ENCODE measurements at regions not wholly inside any gene's neighbourhood (a gene's known extent, or its start where the extent isn't known, plus 50 kb on each side); places are given as distances from the start of the nearest gene placed in this dataset.

DNA sequence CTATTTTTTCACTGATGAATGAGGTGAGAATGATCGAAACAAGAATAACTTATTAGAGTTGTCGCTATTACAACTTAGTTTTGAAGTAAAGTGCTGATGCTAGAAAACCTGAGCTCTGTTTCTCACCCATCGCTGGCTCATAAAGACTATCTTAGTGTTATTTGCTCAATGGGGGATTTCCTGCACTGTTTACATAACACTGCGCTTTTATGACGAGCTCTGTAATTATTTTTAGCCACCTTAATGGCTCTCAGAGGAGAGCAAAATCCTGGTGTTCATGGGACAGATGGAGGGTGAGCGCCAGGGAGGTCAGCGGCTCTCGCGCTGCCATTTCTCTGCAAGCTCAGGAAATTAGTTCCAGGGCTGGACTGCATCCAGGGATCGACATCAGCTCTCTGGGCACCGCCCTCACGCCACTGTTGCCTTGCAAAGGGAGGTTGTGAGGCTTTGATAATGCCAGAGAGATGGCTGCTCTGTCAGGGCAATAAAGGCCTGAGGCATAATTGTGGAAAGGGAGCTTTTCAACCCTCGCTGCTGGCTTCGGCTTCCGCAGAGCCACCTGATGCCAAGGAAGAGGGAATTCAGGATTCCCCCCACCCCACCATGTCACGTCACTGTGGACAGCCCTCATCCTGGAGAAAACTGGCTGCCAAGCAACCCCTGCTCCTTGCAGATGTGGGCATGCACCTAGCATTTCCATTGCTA, 72.0 kb downstream of the DACT2 start:
- Histone ChIP-seq H3K4me3 (no peak overlapping the region), H4K20me1 (replicated peaks; ENCODE audit: control insufficient read depth, insufficient read depth, low read length) (no peaks in the 10 kb centered on the region; the same call in 1 of the 2 replicates), H3K79me2 (ENCODE audit: control insufficient read depth, insufficient read depth, low read length) (no peaks in the 10 kb centered on the region), H3K27ac (ENCODE audit: extremely low read depth, low read depth, low read length) (no peak overlapping the region), H3K4me2 (ENCODE audit: insufficient read depth, low read length) (no peak overlapping the region), H3K9ac (ENCODE audit: insufficient read depth in 1 of 2, low read depth in 2 of 2, low read length in 2 of 2) (no peak overlapping the region), H3K9me3 (replicated peaks; ENCODE audit: control insufficient read depth, insufficient read depth, low read depth, low read length) (no peaks in the 10 kb centered on the region), H3K9me1 (ENCODE audit: control insufficient read depth, insufficient read depth, low read length) (no peaks in the 10 kb centered on the region), H3K4me1 (replicated peaks in 1 of 2; ENCODE audit: control insufficient read depth in 2 of 2, insufficient read depth in 2 of 2, low read length in 2 of 2) (peaks cover 0 to 3% of the 10 kb centered on the region in 2 experiments; a peak in 1 of 5 replicates), H3K36me3 (ENCODE audit: control insufficient read depth, insufficient read depth, low read length) (no peaks in the 10 kb centered on the region), H3K27me3 (ENCODE audit: control insufficient read depth in 2 of 2, insufficient read depth in 2 of 2, low read length in 2 of 2) (peaks cover 38 to 76% of the 10 kb centered on the region in 2 experiments), H2AFZ (ENCODE audit: low read depth, low read length) (no peak overlapping the region)
- in situ Hi-C loops (cut with MboI) (no loop called here), intact Hi-C loops (cut with micrococcal nuclease) (no loop called here)
- POLR2A ChIA-PET: interaction anchor here (1.0 kb wide), 1 partner anchor 15 kb away, joined by 4 read pairs; no protein-coding TSS in a partner anchor
- no TSS peak for BruUV-seq (replicated peaks)
- no peak for FAIRE-seq
- ATAC-seq: no peak
- CTCF ChIA-PET (ENCODE audit: low intra/inter-chr PET ratio): no interaction called here
- no peak for DNase-seq (ENCODE audit: extremely low read depth in 1 of 4, low spot score in 3 of 4)
- WGBS (ENCODE audit: insufficient coverage, low coverage, missing lambda C conversion rate): under 1% methylated on average over 16 of the region's 16 CpGs
- TF ChIP-seq TCFL5 (CRISPR knock-in tag; conservative IDR thresholded peaks at IDR 0.05) (no peak), TCF3 (CRISPR knock-in tag; IDR thresholded peaks at IDR 0.05) (no peak), ZC3H11A (IDR thresholded peaks at IDR 0.05; ENCODE audit: low read depth, low read length) (no peak)
- TF ChIP-seq, protein P1, sequence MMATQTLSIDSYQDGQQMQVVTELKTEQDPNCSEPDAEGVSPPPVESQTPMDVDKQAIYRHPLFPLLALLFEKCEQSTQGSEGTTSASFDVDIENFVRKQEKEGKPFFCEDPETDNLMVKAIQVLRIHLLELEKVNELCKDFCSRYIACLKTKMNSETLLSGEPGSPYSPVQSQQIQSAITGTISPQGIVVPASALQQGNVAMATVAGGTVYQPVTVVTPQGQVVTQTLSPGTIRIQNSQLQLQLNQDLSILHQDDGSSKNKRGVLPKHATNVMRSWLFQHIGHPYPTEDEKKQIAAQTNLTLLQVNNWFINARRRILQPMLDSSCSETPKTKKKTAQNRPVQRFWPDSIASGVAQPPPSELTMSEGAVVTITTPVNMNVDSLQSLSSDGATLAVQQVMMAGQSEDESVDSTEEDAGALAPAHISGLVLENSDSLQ (IDR thresholded peaks at IDR 0.05): no peak
